Epidermal melanocyte (primary cell): ENCODE measurements at regions not wholly inside any gene's neighbourhood (a gene's known extent, or its start where the extent isn't known, plus 50 kb on each side); places are given as distances from the start of the nearest gene placed in this dataset.
"Not testable (repeated sequence)": the region's sequence is repeated elsewhere in the genome, so short reads cannot be mapped to it uniquely, and the experiment has no call there.

Experiments
- DNase-seq: peaks from one replicate; pipeline ENCODE4 v3.0.0; 2011; ENCODE audit warnings: low spot score; ENCODE audit not compliant: insufficient read length

DNA sequence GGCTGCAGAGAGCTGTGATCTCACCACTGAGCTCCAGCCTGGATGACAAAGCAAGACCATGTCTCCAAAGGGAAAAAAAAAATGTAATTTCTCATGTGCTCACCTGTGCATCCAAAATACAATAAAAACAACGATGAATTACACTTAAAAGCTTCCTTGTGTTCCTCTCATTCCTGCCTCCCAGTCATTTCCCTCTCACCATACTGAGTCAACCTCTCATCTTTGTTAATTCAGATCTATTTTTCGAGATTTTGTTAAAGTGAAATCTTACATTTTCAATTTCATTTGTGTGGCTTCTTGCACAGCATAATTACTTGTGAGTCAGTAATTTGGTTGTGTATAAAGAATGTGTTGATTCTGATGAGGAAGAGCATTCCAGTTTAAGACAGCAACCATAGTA, 1203.2 kb downstream of the TMEM121 start:
- DNase-seq: no peak

DNA sequence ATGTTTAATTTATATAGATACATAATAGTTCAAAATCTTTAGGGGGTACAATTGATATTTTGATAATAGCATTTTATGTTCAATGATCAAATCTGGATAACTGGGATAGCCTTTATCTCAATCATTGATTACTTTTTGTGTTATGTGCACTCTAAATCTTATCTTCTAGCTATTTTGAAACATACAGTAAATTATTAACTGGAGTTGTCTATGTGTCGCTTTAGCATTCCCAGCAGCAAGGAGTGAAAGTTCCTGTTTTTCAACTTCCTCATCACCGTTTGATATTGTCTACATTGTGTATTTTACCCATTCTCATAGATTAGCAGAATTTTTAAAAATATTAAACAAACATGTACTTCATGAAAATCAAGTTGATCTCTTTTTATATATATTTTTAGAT, 1207.4 kb downstream of the TMEM121 start:
- no peak for DNase-seq

DNA sequence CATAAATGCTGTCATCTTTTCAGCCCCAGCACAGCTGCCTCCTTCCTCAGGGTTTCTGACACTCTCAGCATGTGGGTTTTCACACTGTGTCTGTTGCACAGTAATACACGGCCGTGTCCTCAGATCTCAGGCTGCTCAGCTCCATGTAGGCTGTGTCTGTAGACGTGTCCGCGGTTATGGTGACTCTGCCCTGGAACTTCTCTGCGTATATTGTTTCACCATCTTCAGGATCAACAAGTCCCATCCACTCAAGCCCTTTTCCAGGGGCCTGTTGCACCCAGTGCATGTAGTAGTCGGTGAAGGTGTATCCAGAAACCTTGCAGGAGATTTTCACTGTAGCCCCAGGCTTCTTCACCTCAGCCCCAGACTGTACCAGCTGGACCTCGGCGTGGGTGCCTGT, 1210.6 kb downstream of the TMEM121 start:
- DNase-seq: no peak

DNA sequence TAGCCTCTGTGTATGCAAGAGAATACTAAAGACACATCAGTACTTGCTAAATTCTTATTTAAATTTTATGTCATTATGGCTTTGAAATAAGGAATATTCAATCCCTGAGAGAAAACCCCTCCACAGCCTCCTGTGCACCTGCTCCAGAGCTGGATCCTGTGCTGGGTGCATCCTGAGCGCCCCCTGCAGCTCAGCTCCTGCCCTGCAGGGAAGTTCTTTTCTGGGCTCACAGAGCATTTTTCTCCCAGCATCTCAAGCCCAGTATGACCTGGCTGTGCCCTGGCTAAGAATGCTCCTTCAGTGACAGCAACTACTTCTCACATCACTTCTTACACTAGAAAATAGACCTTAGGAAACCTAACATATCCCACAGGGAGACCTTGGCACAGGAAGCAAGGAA, 1211.7 kb downstream of the TMEM121 start:
- no peak for DNase-seq

DNA sequence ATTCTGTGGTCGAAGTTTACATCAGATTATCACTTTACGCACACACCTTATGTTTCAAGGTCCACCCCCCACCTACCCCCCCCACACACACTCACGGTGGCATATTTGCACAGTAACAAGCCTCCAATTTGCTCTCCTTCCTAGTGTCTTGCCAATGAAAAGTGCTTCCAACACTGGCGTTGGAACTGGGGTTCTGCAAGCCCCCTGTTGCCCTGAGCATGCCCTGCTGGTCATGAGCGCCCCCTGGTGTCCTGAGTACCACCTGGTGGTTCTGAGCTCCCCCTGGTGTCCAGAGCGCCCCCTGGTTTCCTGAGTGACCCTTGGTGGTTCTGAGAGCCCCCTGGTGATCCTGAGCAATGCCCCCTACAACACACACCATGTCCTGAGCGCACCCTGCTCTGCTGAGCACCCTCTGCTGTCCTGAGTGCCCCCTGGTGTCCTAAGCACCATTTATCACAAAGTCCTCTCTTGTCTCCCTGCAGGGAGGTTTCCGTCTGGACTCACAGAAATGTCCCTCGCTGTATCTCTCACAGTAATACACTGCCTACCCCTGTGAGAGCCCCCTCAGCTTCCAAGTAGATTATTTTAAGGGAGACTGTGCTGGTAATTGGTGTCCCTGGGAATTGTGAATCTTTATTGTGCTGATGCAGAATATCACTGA, 1212.3 kb downstream of the TMEM121 start:
- not testable (repeated sequence) for DNase-seq

DNA sequence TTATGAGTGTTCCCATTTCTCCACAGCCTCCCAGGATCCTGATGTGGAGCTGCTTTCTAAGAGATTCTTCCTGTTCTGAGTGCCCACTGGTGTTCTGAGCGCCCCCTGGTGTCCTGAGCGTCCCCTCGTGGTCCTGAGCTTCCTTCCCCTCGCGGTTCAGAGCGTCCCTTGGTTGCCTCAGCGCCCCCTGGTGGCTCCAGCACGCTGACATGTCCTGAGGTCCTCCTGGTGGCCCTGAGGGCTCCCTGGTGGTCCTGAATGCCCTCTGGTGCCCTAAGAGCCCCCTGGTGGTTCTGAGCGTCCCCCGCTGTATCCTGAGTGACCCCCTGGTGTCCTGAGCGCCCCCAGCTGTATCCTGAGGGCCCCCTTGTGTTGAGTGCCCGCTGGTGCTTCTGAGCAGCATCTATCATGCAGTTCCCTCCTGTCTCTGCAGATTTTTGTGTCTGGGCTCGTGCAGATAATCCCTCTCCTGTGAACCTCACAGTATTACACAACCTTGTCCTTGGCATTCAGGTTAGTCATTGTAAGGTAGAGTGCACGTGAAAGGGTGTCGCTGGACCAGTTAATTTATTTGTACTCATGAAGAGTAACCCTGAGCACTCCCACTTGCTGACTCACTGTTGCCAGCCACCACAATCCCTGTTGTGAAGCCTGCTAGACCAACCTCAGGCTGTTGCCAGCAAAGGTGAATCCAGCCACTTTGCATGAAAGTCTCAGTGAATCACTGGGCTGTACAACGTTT, 1214.9 kb downstream of the TMEM121 start:
- DNase-seq: not testable (repeated sequence)

DNA sequence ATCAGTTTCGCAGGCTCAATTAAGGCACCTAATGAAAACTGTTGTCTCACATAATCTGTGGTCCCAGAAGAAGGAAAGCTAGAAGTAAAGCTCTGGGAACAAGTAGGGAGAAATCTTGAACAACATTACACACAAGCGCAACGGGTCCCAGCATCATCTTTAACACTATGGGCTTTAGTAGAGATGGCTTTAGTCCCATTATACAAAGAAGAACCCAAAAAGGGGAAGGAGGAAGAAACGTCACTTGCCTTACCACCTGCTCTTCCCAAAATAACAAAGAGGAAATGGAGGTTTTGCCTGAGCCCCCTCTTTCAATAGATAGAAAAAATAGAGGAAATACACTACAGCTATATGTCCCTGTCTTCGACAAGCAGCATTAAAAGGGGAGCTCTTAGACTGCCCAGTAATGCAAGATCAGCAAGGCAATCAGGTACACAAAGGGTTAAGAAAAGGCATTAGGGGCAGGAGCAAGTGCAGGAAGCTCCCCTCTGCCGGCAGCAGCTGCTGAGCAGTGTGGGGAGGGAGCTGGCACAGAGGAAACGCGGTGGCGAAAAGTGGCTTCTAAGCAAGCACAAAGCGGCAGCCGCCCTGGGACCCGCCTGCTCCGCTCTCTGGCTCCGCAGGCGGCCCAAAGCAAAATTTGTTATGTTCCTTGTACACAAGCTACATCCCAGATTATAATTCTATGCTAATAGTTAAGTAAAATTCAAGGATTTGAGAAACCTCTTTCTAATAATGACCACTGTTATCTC, 1218.8 kb downstream of the TMEM121 start:
- DNase-seq: not testable (repeated sequence)

DNA sequence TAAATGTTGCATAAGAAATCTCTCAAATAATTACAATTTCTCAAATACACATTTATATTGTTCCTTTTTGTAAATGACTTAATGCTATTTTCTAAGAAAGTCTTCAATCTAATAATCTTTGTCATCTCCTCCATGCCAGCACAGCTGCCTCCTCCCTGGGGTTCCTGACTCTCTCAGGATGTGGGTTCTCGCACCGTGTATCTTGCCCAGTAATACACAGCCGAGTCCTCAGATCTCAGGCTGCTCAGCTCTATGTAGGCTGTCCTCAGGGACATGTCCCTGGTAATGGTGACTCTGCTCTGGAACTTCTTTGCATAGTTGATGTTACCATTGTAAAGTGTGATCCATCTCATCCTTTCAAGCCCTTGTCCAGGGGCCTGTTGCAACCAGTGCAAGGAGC, 1223.7 kb downstream of the TMEM121 start:
- DNase-seq: not testable (repeated sequence)

DNA sequence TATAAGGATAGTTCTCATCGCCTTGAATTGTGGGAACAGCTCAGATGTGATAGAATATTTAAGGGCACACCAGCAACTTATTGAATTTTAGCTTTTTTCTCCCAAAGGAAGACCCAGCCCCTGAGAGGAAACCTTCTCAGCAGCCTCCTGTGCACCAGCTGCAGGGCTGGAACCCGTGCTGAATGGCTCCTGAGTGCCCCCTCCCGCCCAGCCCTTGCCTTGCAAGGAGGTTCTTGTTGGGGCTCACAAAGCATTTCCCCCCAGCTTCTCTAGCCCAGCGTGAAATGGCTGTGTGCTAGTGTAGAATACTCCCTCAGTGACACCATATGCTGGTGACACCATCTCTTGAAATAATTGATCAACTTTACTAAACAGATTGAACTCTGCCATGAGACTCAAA, 1227.4 kb downstream of the TMEM121 start:
- DNase-seq: not testable (repeated sequence)

DNA sequence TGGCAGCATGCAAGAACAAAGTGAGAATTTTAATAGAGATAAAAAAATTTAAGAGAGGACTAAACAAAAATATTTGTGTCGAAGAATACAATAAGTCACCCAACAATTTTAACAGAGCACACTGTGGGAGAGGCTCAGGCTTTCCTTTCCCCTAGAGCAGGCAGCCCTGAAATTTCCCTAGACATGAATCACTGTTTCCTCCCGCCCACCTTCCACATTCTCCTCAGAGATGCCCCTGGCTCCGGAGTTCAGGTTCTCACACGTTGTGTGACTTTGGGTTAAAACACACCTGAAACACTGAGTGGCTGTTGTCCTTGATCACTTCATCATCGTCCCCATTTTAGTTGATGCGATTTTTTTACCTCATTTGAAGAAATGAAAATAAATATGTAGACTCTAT, 1231.1 kb downstream of the TMEM121 start:
- DNase-seq: not testable (repeated sequence)

DNA sequence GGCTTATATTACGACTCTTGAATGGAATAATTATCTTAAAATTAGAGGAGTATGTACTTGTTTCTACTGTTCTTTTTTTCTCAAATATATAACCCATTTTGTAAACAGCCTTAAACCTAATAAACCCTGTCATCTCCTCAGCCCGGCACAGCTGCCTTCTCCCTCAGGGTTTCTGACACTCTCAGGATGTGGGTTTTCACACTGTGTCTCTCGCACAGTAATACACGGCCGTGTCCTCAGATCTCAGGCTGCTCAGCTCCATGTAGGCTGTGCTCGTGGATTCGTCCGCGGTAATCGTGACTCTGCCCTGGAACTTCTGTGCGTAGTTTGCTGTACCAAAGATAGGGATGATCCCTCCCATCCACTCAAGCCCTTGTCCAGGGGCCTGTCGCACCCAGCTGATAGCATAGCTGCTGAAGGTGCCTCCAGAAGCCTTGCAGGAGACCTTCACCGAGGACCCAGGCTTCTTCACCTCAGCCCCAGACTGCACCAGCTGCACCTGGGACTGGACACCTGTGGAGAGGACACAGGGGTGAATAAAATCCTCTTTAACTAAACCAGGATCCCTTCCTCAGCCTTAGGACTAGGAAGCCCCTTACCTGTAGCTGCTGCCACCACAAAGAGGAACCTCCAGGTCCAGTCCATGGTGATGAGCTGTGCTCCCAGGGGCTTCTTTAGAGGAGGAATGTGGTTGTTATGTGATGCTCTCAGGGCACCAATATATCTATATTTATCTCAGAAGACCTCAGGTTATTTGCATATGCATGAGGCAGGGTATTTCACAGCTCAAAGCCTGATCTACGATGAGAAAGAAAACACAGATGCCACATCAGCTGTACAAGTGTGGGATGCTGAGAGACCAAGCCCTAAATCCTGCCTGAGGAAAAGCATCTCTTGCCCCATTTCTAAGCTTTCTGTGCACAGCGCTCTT, 1235.8 kb downstream of the TMEM121 start:
- DNase-seq: not testable (repeated sequence)

DNA sequence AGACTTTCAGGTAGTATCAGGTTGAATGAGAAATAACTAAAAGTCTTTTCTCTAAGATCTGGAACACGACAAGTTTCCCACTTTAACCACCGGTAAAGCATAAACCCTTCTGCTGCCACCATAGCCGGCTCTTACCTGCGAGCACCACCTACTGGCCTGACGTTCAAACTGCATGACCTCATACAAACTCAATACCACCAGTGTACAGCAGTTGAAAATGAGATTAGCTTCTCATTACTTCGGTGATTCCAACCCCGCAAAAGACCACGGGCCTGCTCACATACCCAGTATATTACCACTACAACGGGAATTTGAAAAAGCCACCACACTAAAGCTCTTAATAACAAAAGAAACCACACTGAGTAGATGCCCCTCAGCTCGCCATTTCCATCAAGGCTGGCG, 1238.6 kb downstream of the TMEM121 start:
- not testable (repeated sequence) for DNase-seq

DNA sequence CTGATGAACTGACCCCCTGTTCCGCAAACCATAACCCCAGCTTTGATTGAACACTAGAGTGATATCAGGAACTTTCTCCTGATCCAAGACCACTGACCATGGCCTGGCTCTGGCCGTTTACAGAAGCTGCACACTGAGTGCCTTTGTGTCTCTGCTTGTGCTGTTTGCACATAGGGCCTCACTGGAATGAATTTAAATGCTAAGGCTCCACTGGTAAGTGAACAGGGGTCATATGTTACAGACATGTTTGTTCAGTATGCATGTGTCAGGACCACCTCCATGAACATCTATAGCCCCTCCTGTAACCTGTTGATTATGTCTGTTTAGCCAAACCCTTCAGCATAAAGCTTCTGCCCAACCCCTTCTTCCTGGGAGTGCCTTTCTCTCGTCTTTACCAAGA, 1239.8 kb downstream of the TMEM121 start:
- DNase-seq: no peak

DNA sequence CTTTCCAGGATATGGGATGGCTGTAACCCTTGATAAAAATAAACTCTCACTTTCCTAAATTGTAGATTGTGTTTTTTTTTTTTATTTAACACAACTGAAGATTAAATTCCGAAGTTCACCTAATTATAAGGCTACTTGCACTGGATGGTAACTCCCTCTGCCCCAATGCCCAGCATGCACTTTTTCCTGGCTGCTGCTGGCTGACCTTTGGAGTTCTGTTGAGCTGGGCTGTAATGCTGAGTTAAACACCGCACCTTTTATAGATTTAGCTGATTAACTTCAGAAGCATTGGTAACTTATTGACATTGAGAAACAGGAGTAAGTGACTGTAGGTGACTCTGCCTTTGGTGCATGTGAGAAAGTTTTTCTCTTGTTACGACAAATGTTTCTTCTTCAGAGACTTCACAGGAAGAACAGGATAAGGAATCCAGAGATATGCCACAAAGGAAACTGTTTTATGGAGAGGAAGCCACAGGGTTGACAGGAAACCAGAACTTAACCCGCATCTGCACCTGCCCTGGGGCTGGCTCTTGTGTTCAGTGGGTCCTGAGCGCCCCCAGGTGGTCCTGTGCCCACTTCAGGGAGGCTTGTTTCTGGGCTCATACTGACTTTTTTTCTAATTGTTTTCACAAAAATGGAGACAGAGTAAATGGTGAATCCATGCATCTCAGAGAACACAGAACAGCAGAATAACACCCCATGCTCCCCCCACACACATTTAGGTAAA, 1240.3 kb downstream of the TMEM121 start:
- not testable (repeated sequence) for DNase-seq

DNA sequence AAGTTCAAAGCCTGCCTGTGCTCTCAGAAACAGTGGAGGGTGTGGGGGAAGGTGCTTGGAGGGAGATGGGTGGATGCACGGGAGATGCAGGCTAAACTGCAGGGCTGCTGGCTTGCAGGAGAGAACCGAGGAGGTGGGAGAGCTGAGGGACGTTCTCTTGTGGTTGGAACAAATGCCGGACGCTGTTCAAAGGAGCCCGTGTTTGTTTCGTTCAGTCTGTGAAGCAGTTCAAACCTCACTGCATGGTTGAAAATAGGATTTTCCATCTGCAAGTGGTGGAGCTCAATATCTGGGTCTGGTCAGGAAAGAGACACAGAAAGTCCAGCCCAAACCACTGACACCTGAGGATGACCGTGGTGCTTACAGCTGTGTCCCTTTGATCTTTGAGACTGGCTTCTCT, 1241.8 kb downstream of the TMEM121 start:
- not testable (repeated sequence) for DNase-seq

DNA sequence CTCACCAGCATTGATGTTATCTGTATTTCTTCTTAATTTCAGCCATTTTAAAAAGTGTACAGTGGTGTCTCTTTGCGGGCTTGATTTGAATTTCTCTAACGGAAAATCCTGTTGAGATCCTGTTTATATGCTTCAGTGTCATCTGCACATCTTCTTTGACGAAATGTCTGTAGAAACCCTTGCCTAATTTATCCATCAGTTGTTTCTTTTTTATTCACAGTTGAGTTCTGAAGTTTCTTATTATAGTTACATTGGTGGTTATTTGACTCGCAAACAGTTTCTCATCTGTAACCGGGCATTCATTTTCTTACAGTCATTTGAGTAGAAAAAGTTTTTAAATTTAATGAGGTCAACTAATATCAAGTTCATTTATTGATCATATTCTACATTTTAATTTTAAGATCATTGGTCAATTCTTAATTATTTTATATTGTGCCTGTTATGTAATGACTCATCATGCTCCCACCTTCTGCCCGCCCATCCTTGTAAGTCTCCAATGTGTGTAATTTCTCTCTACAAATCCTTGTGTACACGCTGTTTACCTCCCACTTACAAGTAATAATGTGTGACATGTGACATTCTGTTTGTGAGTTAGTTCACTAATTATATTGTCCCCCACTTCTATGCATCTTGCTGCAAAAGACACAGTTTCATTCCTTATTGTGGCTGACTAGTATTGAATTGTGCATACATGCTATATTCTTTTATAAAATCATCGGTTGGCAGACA, 1242.8 kb downstream of the TMEM121 start:
- DNase-seq: not testable (repeated sequence)

DNA sequence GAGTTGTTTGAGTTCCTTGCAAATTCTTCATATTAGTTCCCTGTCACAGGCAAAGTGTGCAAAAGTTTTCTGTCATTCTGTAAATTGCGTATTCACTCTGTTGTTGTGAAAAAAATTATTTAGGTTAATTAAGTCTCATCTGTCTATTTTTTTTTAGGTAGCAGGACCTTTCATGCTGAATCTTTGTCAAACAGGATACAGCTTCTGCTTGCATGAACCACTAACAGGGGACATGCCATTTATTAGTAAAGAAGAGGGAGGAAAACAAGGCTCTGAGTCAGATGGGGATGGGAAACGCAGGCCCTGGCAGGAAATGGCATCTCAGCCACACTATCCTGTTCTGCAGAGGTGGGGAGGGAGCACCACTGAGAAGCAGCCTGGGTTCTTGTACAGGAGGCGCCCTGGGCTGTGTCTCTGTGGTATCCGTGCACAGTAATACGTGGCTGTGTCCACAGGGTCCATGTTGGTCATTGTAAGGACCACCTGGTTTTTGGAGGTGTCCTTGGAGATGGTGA, 1243.8 kb downstream of the TMEM121 start:
- DNase-seq: not testable (repeated sequence)

DNA sequence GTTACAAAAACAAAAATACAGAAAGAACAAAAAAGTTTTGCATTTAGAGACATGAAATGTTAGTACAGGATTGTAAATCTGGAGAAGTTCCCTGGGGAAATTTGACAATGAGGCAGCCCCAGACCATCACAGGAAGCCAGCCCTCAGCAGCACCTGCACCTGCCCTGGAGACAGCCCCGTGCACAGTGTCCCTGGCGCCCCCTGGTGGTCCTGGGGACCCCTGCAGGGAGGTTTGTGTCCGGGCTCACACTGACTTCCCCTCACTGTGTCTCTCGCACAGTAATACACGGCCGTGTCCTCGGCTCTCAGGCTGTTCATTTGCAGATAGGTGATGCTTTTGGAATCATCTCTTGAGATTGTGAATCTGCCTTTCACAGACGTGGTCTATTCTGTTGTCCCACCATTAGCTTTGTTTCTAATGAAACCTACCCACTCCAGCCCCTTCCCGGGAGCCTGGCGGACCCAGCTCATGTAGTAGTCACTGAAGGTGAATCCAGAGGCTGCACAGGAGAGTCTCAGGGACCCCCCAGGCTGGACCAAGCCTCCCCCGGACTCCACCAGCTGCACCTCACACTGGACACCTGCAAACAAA, 1248.6 kb downstream of the TMEM121 start:
- DNase-seq: not testable (repeated sequence)

DNA sequence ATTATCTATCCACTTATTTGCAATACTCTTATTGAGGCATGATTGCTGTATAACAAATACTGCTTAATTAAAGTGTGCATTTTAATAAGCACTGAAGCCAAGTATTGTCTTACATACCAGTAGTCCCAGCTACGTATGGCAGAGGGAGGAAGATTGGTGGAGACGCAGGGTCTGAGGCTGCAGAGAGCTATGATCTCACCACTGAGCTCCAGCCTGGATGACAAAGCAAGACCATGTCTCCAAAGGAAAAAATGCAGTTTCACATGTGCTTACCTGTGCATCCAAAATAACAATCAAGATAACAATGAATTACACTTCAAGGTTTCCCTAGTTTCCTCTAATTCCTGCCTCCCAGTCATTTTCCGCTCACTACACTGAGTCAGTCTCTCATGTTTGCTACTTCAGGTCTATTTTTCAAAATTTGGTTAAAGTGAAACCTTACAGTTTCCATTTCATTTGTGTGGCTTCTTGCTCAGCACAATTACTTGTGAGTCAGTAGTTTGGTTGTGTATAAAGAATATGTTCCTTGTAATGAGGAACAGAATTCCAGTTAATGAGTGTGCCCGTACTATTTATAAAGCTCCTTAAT, 1250.1 kb downstream of the TMEM121 start:
- no peak for DNase-seq
